Esophagus squamous epithelium (tissue), 4 donors: ENCODE measurements at regions not wholly inside any gene's neighbourhood (a gene's known extent, or its start where the extent isn't known, plus 50 kb on each side); places are given as distances from the start of the nearest gene placed in this dataset.

ENCODE experiments used
- POLR2A ChIP-seq, 4 donors: fragments of 450-650 bp; IDR thresholded peaks; one replicate each; pipeline ENCODE4 v1.6.1; 2017; ENCODE audit warnings: antibody characterized with exemption in 4 of 4, mild to moderate bottlenecking in 4 of 4, moderate library complexity in 3 of 4
- TF ChIP-seq, protein P1 (sequence below), 6 experiments: fragments of 450-650 bp in 4 of 6; fragments of 200-600 bp in 2 of 6; sonication (generic) in 2 of 6; IDR thresholded peaks; one replicate each; pipeline ENCODE4 v1.5.1; 2016 to 2019; ENCODE audit warnings: antibody characterized with exemption in 6 of 6, mild to moderate bottlenecking in 4 of 6, moderate library complexity in 4 of 6

- TF ChIP-seq, protein P1, sequence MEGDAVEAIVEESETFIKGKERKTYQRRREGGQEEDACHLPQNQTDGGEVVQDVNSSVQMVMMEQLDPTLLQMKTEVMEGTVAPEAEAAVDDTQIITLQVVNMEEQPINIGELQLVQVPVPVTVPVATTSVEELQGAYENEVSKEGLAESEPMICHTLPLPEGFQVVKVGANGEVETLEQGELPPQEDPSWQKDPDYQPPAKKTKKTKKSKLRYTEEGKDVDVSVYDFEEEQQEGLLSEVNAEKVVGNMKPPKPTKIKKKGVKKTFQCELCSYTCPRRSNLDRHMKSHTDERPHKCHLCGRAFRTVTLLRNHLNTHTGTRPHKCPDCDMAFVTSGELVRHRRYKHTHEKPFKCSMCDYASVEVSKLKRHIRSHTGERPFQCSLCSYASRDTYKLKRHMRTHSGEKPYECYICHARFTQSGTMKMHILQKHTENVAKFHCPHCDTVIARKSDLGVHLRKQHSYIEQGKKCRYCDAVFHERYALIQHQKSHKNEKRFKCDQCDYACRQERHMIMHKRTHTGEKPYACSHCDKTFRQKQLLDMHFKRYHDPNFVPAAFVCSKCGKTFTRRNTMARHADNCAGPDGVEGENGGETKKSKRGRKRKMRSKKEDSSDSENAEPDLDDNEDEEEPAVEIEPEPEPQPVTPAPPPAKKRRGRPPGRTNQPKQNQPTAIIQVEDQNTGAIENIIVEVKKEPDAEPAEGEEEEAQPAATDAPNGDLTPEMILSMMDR (IDR thresholded peaks at IDR 0.05): no peak
- TF ChIP-seq POLR2A (IDR thresholded peaks at IDR 0.05): no peak
Measured at GRCh38 chr16:61412562-61412961, 623.7 kb downstream of the CDH8 start.
